ENCODE measurements at regions not wholly inside any gene's neighbourhood (a gene's known extent, or its start where the extent isn't known, plus 50 kb on each side); places are given as distances from the start of the nearest gene placed in this dataset.

- Histone ChIP-seq H3K4me3 (no peak overlapping the region), H2AFZ (no peak overlapping the region), H3K27ac (ENCODE audit: low read depth) (no peak overlapping the region), H3K4me1 (ENCODE audit: insufficient read depth) (peaks cover 8% of the 10 kb centered on the region; the same call in 1 of the 2 replicates), H4K20me1 (replicated peaks; ENCODE audit: insufficient read depth) (no peaks in the 10 kb centered on the region), H3K4me2 (no peak overlapping the region), H3F3A (replicated peaks; ENCODE audit: low read depth) (no peaks in the 10 kb centered on the region), H3K36me3 (ENCODE audit: insufficient read depth) (no peaks in the 10 kb centered on the region), H3K9me2 (ENCODE audit: insufficient read depth) (no peaks in the 10 kb centered on the region), H3K27me3 (ENCODE audit: insufficient read depth) (no peaks in the 10 kb centered on the region), H3K79me2 (replicated peaks; ENCODE audit: insufficient read depth) (no peaks in the 10 kb centered on the region)
- DNase-seq (ENCODE audit: low spot score) (no peak), ATAC-seq (no peak)
- H3K36me3 Mint-ChIP-seq (ENCODE audit: low read depth): peaks cover 7% of the 10 kb centered on the region; the same call in 1 of the 3 replicates
- no peaks in the 10 kb centered on the region for H3K27me3 Mint-ChIP-seq (ENCODE audit: insufficient read depth, low read depth, poor library complexity)
- H3K27ac Mint-ChIP-seq: no peak overlapping the region
- peaks cover 20% of the 10 kb centered on the region for H3K4me1 Mint-ChIP-seq
- no peak overlapping the region for H3K4me3 Mint-ChIP-seq
- H3K9me3 Mint-ChIP-seq: peaks cover 2% of the 10 kb centered on the region; the same call in 1 of the 3 replicates
- no peak for TF ChIP-seq NANOG (IDR thresholded peaks at IDR 0.05; ENCODE audit: borderline replicate concordance)
- no peak for TF ChIP-seq ZNF331 (CRISPR knock-in tag; IDR thresholded peaks at IDR 0.05; ENCODE audit: low read depth)
- no peak for TF ChIP-seq REST (IDR thresholded peaks at IDR 0.05; ENCODE audit: unreplicated experiment)
- no peak for TF ChIP-seq EZH2 (IDR thresholded peaks at IDR 0.05; ENCODE audit: low read depth, unreplicated experiment)
- TF ChIP-seq ZNF114 (CRISPR knock-in tag; IDR thresholded peaks at IDR 0.05): no peak
- TF ChIP-seq, protein P1, sequence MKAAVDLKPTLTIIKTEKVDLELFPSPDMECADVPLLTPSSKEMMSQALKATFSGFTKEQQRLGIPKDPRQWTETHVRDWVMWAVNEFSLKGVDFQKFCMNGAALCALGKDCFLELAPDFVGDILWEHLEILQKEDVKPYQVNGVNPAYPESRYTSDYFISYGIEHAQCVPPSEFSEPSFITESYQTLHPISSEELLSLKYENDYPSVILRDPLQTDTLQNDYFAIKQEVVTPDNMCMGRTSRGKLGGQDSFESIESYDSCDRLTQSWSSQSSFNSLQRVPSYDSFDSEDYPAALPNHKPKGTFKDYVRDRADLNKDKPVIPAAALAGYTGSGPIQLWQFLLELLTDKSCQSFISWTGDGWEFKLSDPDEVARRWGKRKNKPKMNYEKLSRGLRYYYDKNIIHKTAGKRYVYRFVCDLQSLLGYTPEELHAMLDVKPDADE (IDR thresholded peaks at IDR 0.05): no peak
- no peak for TF ChIP-seq ZNF462 (CRISPR knock-in tag; IDR thresholded peaks at IDR 0.05)
- TF ChIP-seq STAT1 (IDR thresholded peaks at IDR 0.05; ENCODE audit: unreplicated experiment): no peak
- TF ChIP-seq CREB1 (CRISPR knock-in tag; IDR thresholded peaks at IDR 0.05; ENCODE audit: low read depth): no peak
- no peak for TF ChIP-seq JUNB (IDR thresholded peaks at IDR 0.05; ENCODE audit: unreplicated experiment)
- TF ChIP-seq CTCF (conservative IDR thresholded peaks at IDR 0.05; ENCODE audit: low read depth in 2 of 2): no peak
- TF ChIP-seq POLR2AphosphoS5 (IDR thresholded peaks at IDR 0.05; ENCODE audit: low read depth): no peak
- TF ChIP-seq EZH2phosphoT487 (IDR thresholded peaks at IDR 0.05; ENCODE audit: unreplicated experiment): no peak
These were observed 52.7 kb upstream of the P3H2 start for GRCh38 chr3:190173426-190173825.
